Testis (tissue), 2 donors: ENCODE measurements at regions not wholly inside any gene's neighbourhood (a gene's known extent, or its start where the extent isn't known, plus 50 kb on each side); places are given as distances from the start of the nearest gene placed in this dataset.

Experiments
- DNase-seq: peaks from one replicate; pipeline ENCODE4 v3.0.0-alpha.2; 2019
- H3K27ac ChIP-seq, 2 donors: fragments of 200-600 bp; sonication (generic); one replicate each; pipeline ENCODE4 v1.5.1; 2019
- H3K27me3 ChIP-seq: fragments of 200-600 bp; sonication (generic); one replicate; pipeline ENCODE4 v1.5.1; 2019
- H3K36me3 ChIP-seq: fragments of 200-600 bp; sonication (generic); one replicate; pipeline ENCODE4 v1.5.1; 2017; ENCODE audit warnings: low read depth; ENCODE audit errors: missing control alignments
- H3K4me1 ChIP-seq: fragments of 200-600 bp; sonication (generic); one replicate; pipeline ENCODE4 v1.5.1; 2019
- H3K4me3 ChIP-seq, 2 donors: fragments of 200-600 bp; sonication (generic); one replicate each; pipeline ENCODE4 v1.5.1; 2017 to 2019
- H3K9me3 ChIP-seq: fragments of 200-600 bp; sonication (generic); one replicate; pipeline ENCODE4 v1.5.1; 2017
- POLR2A ChIP-seq: fragments of 450-650 bp; IDR thresholded peaks from one replicate; pipeline ENCODE4 v1.6.1; 2017; ENCODE audit warnings: antibody characterized with exemption, mild to moderate bottlenecking, moderate library complexity
- WGBS, 2 donors: methylation state at CpG; one replicate each; pipeline ENCODE4 v1.1.5; 2018; 5-methylcytosine and 5-hydroxymethylcytosine counted together
- intact Hi-C: fragments of 100-400 bp; cut with DNase I; formaldehyde crosslinking; loops from one replicate; pipeline ENCODE4 v1.15.1; 2023; ENCODE audit warnings: low total_unique reads
- TF ChIP-seq, protein P1 (sequence below), 3 experiments: fragments of 450-650 bp in 2 of 3; fragments of 200-600 bp in 1 of 3; sonication (generic) in 1 of 3; IDR thresholded peaks; one replicate each; pipeline ENCODE4 v1.5.1; 2016 to 2019; ENCODE audit warnings: antibody characterized with exemption in 3 of 3, mild to moderate bottlenecking in 2 of 3, moderate library complexity in 1 of 3

DNA sequence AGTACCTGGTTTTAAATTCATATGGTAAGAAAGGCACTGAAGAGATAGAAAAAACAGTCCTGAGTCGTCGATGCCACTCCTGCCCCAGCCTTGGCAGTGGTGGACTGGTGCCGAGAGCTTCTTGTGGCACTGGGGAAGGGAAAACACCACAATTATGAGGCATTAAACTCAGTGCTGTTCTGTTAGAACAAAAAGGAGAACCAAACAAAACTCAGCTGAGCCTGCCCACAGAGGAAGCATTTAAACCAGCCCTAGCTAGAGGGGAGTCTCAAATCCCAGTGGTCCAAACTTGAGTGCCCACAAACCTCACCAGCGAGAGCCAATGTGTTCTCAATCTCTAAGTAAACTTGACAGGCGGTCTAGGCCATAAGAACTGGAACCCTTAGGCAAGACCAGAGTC is 1254.5 kb upstream of the FAM98A start:
- Histone ChIP-seq H3K9me3 (no peaks in the 10 kb centered on the region), H3K27me3 (no peaks in the 10 kb centered on the region), H3K4me3 (no peak overlapping the region), H3K27ac (no peak overlapping the region), H3K4me1 (no peaks in the 10 kb centered on the region), H3K36me3 (no peaks in the 10 kb centered on the region)
- 90 to 92% methylated on average over 5 of the region's 5 CpGs for WGBS, 2 donors
- no peak for DNase-seq
- TF ChIP-seq POLR2A = no peak
- TF ChIP-seq, protein P1, sequence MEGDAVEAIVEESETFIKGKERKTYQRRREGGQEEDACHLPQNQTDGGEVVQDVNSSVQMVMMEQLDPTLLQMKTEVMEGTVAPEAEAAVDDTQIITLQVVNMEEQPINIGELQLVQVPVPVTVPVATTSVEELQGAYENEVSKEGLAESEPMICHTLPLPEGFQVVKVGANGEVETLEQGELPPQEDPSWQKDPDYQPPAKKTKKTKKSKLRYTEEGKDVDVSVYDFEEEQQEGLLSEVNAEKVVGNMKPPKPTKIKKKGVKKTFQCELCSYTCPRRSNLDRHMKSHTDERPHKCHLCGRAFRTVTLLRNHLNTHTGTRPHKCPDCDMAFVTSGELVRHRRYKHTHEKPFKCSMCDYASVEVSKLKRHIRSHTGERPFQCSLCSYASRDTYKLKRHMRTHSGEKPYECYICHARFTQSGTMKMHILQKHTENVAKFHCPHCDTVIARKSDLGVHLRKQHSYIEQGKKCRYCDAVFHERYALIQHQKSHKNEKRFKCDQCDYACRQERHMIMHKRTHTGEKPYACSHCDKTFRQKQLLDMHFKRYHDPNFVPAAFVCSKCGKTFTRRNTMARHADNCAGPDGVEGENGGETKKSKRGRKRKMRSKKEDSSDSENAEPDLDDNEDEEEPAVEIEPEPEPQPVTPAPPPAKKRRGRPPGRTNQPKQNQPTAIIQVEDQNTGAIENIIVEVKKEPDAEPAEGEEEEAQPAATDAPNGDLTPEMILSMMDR (IDR thresholded peaks at IDR 0.05) = no peak
- intact Hi-C loops = no loop called here

DNA sequence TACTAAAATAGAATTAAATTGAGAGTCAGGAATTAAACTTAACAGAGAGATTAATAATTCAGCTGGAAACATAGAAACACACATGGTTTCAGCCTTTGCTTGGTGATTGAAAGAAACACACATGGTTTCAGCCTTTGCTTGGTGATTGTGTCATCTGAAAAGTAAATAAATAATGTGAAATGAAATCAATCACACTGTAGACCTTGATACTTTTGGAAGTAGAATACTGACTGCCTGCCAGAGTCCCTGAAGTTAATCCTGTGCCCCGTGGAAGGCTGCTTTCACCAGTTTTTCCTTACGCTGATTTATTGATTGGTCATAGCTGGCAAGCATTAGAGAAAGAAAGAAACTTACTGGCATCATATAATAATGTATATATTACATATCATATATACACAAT is 1252.7 kb upstream of the FAM98A start:
- Histone ChIP-seq H3K36me3 (no peaks in the 10 kb centered on the region), H3K4me3 (no peak overlapping the region), H3K9me3 (no peaks in the 10 kb centered on the region), H3K27ac (no peak overlapping the region), H3K27me3 (no peaks in the 10 kb centered on the region), H3K4me1 (no peaks in the 10 kb centered on the region)
- intact Hi-C loops = no loop called here
- 79 to 90% methylated on average over 2 of the region's 2 CpGs for WGBS, 2 donors
- no peak for TF ChIP-seq POLR2A
- TF ChIP-seq, protein P1 (IDR thresholded peaks at IDR 0.05) = no peak
- no peak for DNase-seq

DNA sequence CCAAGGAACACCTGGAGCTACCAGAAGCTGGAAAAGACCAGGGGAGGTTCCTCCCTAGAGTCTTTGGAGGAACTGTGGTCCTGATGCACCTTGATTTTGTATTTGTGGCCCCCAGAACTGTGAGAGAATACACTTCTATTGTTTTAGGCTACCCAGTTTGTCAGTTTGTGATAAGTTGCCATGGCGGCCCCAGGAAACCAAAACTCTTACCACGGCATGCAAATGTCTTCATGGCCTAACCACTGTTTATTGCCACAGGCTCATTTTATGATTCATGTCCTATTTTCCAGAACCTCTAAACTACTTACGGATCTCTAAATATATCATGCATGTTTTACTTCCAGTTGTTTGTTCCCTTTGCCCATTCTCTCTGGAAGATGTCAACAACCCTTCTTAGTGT is 1250.7 kb upstream of the FAM98A start:
- no peak for DNase-seq
- H3K9me3 ChIP-seq = no peaks in the 10 kb centered on the region
- no peaks in the 10 kb centered on the region for H3K27me3 ChIP-seq
- no peak overlapping the region for H3K4me3 ChIP-seq
- H3K27ac ChIP-seq = no peak overlapping the region
- no peaks in the 10 kb centered on the region for H3K4me1 ChIP-seq
- intact Hi-C loops = no loop called here
- TF ChIP-seq POLR2A = no peak
- TF ChIP-seq, protein P1 (IDR thresholded peaks at IDR 0.05) = no peak
- 87 to 93% methylated on average over 3 of the region's 3 CpGs for WGBS, 2 donors
- no peaks in the 10 kb centered on the region for H3K36me3 ChIP-seq

DNA sequence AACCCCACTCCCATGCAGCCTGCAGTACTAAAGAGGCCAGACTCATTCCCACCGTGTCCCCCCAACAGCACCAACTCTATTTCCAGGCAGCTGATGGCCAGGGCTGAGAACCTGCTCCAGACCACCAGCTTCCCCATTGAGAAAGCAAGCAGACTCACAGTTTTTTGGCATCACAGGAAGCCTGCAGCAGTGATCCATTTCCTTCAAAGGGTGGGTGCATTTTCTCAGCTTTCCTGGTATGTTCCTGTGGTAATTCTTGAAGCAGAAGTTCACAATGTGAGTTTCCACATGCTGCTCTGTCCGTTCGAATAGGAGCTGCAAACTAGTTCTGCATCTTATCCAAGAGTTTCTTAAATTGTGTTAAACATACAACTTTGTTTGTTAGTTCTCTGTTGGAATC is 1249.6 kb upstream of the FAM98A start:
- H3K36me3 ChIP-seq = no peaks in the 10 kb centered on the region
- H3K4me3 ChIP-seq = no peak overlapping the region
- H3K4me1 ChIP-seq = no peaks in the 10 kb centered on the region
- no peak for DNase-seq
- TF ChIP-seq, protein P1 (IDR thresholded peaks at IDR 0.05) = no peak
- no peak for TF ChIP-seq POLR2A
- no peaks in the 10 kb centered on the region for H3K27me3 ChIP-seq
- no peak overlapping the region for H3K27ac ChIP-seq
- H3K9me3 ChIP-seq = no peaks in the 10 kb centered on the region
- intact Hi-C loops = no loop called here
- 79 to 90% methylated on average over 3 of the region's 3 CpGs for WGBS, 2 donors

DNA sequence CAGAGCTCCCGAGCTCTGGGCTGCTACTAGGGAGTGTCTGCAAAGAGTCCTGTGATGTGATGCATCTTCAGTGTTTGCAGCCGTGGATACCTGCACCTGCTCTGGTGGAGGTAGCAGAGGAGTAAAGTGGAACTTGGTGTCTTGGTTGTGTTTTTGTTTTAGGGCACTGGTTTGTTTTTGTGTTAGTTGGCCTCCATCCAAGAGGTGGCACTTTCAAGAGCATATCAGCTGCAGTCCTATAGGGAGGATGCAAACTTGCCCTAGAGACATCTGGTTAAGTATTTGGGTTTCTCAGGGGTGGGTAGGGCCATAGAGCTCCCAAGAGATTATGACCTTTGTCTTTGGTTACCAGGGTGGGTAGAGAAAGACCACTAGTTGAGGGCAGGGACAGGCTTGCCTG is 1249.0 kb upstream of the FAM98A start:
- TF ChIP-seq, protein P1 (IDR thresholded peaks at IDR 0.05) = no peak
- no peak for TF ChIP-seq POLR2A
- Histone ChIP-seq H3K36me3 (no peaks in the 10 kb centered on the region), H3K9me3 (no peaks in the 10 kb centered on the region), H3K27ac (no peak overlapping the region), H3K4me3 (no peak overlapping the region), H3K4me1 (no peaks in the 10 kb centered on the region), H3K27me3 (no peaks in the 10 kb centered on the region)
- intact Hi-C loops = no loop called here
- WGBS, 2 donors = 57 to 80% methylated on average over 2 of the region's 2 CpGs
- DNase-seq = no peak
